ENCODE measurements at regions not wholly inside any gene's neighbourhood (a gene's known extent, or its start where the extent isn't known, plus 50 kb on each side); places are given as distances from the start of the nearest gene placed in this dataset.

DNA sequence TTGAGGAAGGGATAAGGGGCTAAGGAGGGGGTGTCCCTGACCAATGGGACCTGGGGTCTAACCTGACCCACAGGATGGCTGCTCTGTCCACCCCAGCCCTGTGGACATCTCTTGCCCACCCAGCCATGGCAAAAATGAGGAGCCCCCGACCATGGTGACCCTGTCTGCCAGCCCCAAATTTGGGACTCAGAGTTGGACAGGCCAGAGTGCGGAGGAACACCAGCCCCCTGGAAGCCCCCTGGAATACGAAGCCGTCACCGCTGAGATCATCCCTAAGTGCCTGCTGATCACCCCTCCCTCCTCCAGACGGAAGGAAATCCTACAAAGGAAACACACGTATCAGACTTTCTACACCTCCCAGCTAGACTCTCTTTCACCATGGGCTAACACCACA is 119.3 kb downstream of the SIK1 start:
- Histone ChIP-seq H2AK5ac (ENCODE audit: low read length) (no peak overlapping the region), H2BK5ac (ENCODE audit: low read depth, low read length, poor library complexity) (no peak overlapping the region), H3K79me1 (ENCODE audit: low read length) (no peaks in the 10 kb centered on the region), H3K27me3 (ENCODE audit: insufficient read depth, low read length) (no peaks in the 10 kb centered on the region), H4K12ac (ENCODE audit: low read depth, low read length) (no peak overlapping the region), H4K91ac (ENCODE audit: low read depth, low read length) (no peak overlapping the region), H3K4me3 (ENCODE audit: low read depth, low read length) (no peak overlapping the region), H3K14ac (ENCODE audit: low read length) (no peak overlapping the region), H3K4ac (ENCODE audit: low read depth, low read length) (no peak overlapping the region), H3K4me1 (ENCODE audit: control insufficient read depth in 1 of 2, insufficient read depth in 2 of 2, low read length in 2 of 2) (peaks cover 4 to 5% of the 10 kb centered on the region in 2 experiments), H4K8ac (ENCODE audit: low read depth, low read length) (no peak overlapping the region), H2AFZ (ENCODE audit: insufficient read depth, low read length, poor library complexity) (no peak overlapping the region), H2BK12ac (ENCODE audit: low read length) (no peak overlapping the region), H3K27ac (ENCODE audit: low read depth, low read length) (no peak overlapping the region), H3K18ac (ENCODE audit: low read length) (no peak overlapping the region), H3K9ac (ENCODE audit: low read length) (no peak overlapping the region), H3K9me3 (ENCODE audit: insufficient read depth, low read depth, low read length) (no peaks in the 10 kb centered on the region), H3K36me3 (ENCODE audit: control insufficient read depth in 1 of 2, insufficient read depth in 2 of 2, low read length in 2 of 2) (no peaks in the 10 kb centered on the region), H3K79me2 (ENCODE audit: control insufficient read depth, insufficient read depth, low read length, poor library complexity) (no peaks in the 10 kb centered on the region), H3K23ac (ENCODE audit: low read length) (no peak overlapping the region), H3K4me2 (ENCODE audit: low read length) (no peak overlapping the region), H2BK120ac (ENCODE audit: insufficient read depth, low read length, poor library complexity) (no peak overlapping the region)
- WGBS (ENCODE audit: extremely low coverage, insufficient coverage, insufficient read length) = no CpG with 5 or more reads among the region's 7 CpGs
- DNase-seq = no peak

DNA sequence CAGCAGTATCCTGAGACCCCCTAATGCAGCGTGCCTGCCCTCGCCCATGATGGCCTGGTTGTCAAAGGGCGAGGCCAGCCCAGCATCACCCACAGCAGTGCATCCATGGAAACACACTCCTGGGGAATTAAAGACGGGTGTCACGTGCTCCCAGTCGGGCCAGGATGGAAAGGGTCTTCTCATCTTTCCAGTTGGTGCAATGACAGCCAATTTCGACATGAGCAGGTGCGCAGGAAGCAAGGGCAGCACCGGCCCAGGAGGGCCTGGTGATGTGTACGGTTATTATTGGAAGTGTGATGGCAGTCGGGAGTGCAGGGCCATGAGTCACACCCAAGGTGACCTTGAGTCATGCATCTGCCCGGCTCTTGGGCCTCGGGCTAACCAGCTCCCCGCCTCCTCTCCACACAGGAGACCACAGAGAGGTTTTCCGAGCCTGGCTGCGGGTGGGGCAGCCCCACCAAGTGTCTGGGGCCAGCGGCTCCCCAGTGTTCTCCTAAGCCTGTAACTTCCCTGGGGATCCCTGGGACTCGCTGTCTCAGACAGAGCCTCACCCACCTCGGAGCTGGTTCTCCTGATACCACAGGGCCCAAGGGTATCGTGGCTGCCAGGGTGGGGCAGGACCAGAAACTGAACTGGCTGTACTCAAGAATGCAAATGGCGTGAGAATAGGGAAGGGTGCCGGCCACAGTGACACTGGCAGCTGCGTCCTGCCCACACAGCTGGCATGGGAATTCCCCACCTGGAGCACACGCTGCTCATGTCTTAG is 119.8 kb downstream of the SIK1 start:
- Histone ChIP-seq H2AK5ac (ENCODE audit: low read length) (no peak overlapping the region), H3K23ac (ENCODE audit: low read length) (no peak overlapping the region), H3K79me1 (ENCODE audit: low read length) (no peaks in the 10 kb centered on the region), H2BK120ac (ENCODE audit: insufficient read depth, low read length, poor library complexity) (no peak overlapping the region), H3K4me2 (ENCODE audit: low read length) (no peak overlapping the region), H4K91ac (ENCODE audit: low read depth, low read length) (no peak overlapping the region), H3K4ac (ENCODE audit: low read depth, low read length) (no peak overlapping the region), H3K4me1 (ENCODE audit: control insufficient read depth in 1 of 2, insufficient read depth in 2 of 2, low read length in 2 of 2) (peaks cover 3 to 4% of the 10 kb centered on the region in 2 experiments), H2BK12ac (ENCODE audit: low read length) (no peak overlapping the region), H3K79me2 (ENCODE audit: control insufficient read depth, insufficient read depth, low read length, poor library complexity) (no peaks in the 10 kb centered on the region), H2BK5ac (ENCODE audit: low read depth, low read length, poor library complexity) (no peak overlapping the region), H3K36me3 (ENCODE audit: control insufficient read depth in 1 of 2, insufficient read depth in 2 of 2, low read length in 2 of 2) (no peaks in the 10 kb centered on the region), H2AFZ (ENCODE audit: insufficient read depth, low read length, poor library complexity) (no peak overlapping the region), H4K12ac (ENCODE audit: low read depth, low read length) (no peak overlapping the region), H3K27me3 (ENCODE audit: insufficient read depth, low read length) (no peaks in the 10 kb centered on the region), H3K18ac (ENCODE audit: low read length) (no peak overlapping the region), H3K14ac (ENCODE audit: low read length) (no peak overlapping the region), H3K9me3 (ENCODE audit: insufficient read depth, low read depth, low read length) (no peaks in the 10 kb centered on the region), H3K9ac (ENCODE audit: low read length) (no peak overlapping the region), H4K8ac (ENCODE audit: low read depth, low read length) (no peak overlapping the region), H3K4me3 (ENCODE audit: low read depth, low read length) (no peak overlapping the region), H3K27ac (ENCODE audit: low read depth, low read length) (no peak overlapping the region)
- DNase-seq = peak; percentile 20 to 35
- no CpG with 5 or more reads among the region's 24 CpGs for WGBS (ENCODE audit: extremely low coverage, insufficient coverage, insufficient read length)

DNA sequence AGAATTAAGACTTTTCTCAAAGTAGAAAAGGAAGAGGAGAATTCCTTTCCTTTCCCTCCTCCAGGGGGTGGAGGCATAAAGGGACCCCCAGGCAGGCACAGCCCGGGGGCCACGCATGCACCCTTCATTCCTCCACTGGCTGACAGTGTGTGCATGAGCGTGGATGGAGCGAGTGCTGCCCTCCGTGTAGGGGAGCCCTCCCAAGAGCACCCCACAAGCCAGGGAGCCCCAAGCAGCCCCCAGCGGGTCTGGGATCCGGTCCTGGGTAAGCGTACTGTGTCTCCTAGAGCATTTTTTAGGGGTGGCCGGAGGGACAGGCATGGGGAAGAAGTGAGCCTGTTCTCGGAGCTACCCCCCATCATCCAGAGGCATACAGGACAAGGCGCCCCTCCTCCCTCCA is 120.5 kb downstream of the SIK1 start:
- H2AFZ ChIP-seq (ENCODE audit: insufficient read depth, low read length, poor library complexity) = no peak overlapping the region
- H4K8ac ChIP-seq (ENCODE audit: low read depth, low read length) = no peak overlapping the region
- no CpG with 5 or more reads among the region's 11 CpGs for WGBS (ENCODE audit: extremely low coverage, insufficient coverage, insufficient read length)
- no peak overlapping the region for H3K23ac ChIP-seq (ENCODE audit: low read length)
- peaks cover 1 to 2% of the 10 kb centered on the region in 2 experiments for H3K4me1 ChIP-seq (ENCODE audit: control insufficient read depth in 1 of 2, insufficient read depth in 2 of 2, low read length in 2 of 2)
- DNase-seq = no peak
- H4K12ac ChIP-seq (ENCODE audit: low read depth, low read length) = no peak overlapping the region
- no peak overlapping the region for H3K14ac ChIP-seq (ENCODE audit: low read length)
- H3K36me3 ChIP-seq (ENCODE audit: control insufficient read depth in 1 of 2, insufficient read depth in 2 of 2, low read length in 2 of 2) = no peaks in the 10 kb centered on the region
- no peak overlapping the region for H3K4ac ChIP-seq (ENCODE audit: low read depth, low read length)
- peaks cover 3% of the 10 kb centered on the region for H3K9me3 ChIP-seq (ENCODE audit: insufficient read depth, low read depth, low read length)
- H3K79me1 ChIP-seq (ENCODE audit: low read length) = no peaks in the 10 kb centered on the region
- H2BK12ac ChIP-seq (ENCODE audit: low read length) = no peak overlapping the region
- no peak overlapping the region for H3K27ac ChIP-seq (ENCODE audit: low read depth, low read length)
- no peak overlapping the region for H3K9ac ChIP-seq (ENCODE audit: low read length)
- H3K18ac ChIP-seq (ENCODE audit: low read length) = no peak overlapping the region
- no peaks in the 10 kb centered on the region for H3K79me2 ChIP-seq (ENCODE audit: control insufficient read depth, insufficient read depth, low read length, poor library complexity)
- H4K91ac ChIP-seq (ENCODE audit: low read depth, low read length) = no peak overlapping the region
- H3K4me3 ChIP-seq (ENCODE audit: low read depth, low read length) = no peak overlapping the region
- no peaks in the 10 kb centered on the region for H3K27me3 ChIP-seq (ENCODE audit: insufficient read depth, low read length)
- H2AK5ac ChIP-seq (ENCODE audit: low read length) = no peak overlapping the region
- no peak overlapping the region for H3K4me2 ChIP-seq (ENCODE audit: low read length)
- H2BK5ac ChIP-seq (ENCODE audit: low read depth, low read length, poor library complexity) = no peak overlapping the region
- no peak overlapping the region for H2BK120ac ChIP-seq (ENCODE audit: insufficient read depth, low read length, poor library complexity)

DNA sequence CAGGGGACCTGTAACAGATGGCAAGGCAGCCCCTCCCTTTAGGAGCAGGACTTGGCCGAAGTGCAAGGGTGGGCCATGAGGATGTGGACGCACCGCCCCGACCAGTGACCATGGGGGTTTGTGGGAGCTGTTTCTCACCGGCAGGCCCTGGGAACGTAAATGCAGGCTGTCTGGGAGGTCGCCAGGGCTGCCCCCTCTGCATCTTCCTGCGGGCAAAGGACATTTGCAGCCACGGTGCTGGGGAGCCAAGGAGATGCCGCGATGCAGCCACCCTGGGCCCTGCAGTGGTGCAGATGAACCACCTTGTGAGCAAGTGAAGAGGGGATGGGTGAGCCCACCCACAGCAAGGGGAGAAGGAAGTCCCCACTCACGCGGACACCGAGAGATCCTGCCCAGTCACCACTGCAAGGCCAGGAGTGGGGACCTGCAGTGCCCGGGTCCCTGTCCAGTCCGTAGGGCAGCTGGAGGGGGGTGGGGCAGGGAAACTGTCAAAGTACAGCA is 121.1 kb downstream of the SIK1 start:
- Histone ChIP-seq H2BK5ac (ENCODE audit: low read depth, low read length, poor library complexity) (no peak overlapping the region), H2BK120ac (ENCODE audit: insufficient read depth, low read length, poor library complexity) (no peak overlapping the region), H3K14ac (ENCODE audit: low read length) (no peak overlapping the region), H4K8ac (ENCODE audit: low read depth, low read length) (no peak overlapping the region), H3K79me2 (ENCODE audit: control insufficient read depth, insufficient read depth, low read length, poor library complexity) (no peaks in the 10 kb centered on the region), H3K27me3 (ENCODE audit: insufficient read depth, low read length) (no peaks in the 10 kb centered on the region), H3K36me3 (ENCODE audit: control insufficient read depth in 1 of 2, insufficient read depth in 2 of 2, low read length in 2 of 2) (no peaks in the 10 kb centered on the region), H3K4me1 (ENCODE audit: control insufficient read depth in 1 of 2, insufficient read depth in 2 of 2, low read length in 2 of 2) (peaks cover 0 to 5% of the 10 kb centered on the region in 2 experiments), H2BK12ac (ENCODE audit: low read length) (no peak overlapping the region), H4K91ac (ENCODE audit: low read depth, low read length) (no peak overlapping the region), H3K4me3 (ENCODE audit: low read depth, low read length) (no peak overlapping the region), H3K9me3 (ENCODE audit: insufficient read depth, low read depth, low read length) (peaks cover 3% of the 10 kb centered on the region), H3K27ac (ENCODE audit: low read depth, low read length) (no peak overlapping the region), H3K23ac (ENCODE audit: low read length) (no peak overlapping the region), H3K4me2 (ENCODE audit: low read length) (no peak overlapping the region), H3K79me1 (ENCODE audit: low read length) (no peaks in the 10 kb centered on the region), H3K4ac (ENCODE audit: low read depth, low read length) (no peak overlapping the region), H3K9ac (ENCODE audit: low read length) (no peak overlapping the region), H4K12ac (ENCODE audit: low read depth, low read length) (no peak overlapping the region), H2AFZ (ENCODE audit: insufficient read depth, low read length, poor library complexity) (no peak overlapping the region), H3K18ac (ENCODE audit: low read length) (no peak overlapping the region), H2AK5ac (ENCODE audit: low read length) (no peak overlapping the region)
- no CpG with 5 or more reads among the region's 16 CpGs for WGBS (ENCODE audit: extremely low coverage, insufficient coverage, insufficient read length)
- no peak for DNase-seq

Measured in trophoblast cell (in vitro differentiated cells and primary cell).